ENCODE measurements at regions not wholly inside any gene's neighbourhood (a gene's known extent, or its start where the extent isn't known, plus 50 kb on each side); places are given as distances from the start of the nearest gene placed in this dataset.
A peak's percentile ranks its signal among the peaks of the same experiment; 100 is the strongest.

DNA sequence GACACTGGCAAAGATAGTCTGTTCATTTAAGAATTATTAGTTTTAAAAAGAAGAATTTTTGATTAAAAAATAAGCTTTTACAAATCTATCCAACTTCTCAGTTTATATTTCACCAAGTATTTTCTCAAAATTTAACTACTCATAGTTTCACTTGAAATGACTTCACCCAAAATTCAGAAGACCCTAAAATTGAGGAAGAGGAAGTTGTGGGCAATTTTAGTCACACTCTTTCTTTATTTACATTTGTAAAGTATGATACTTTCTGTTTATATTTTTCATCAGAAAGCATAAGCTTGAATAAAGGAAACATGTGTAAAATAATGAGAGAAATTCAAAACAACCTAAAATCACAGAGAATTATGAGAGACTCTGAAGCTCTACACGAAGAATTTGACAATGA lies 278.8 kb upstream of the MEIS1 start:
- H3K4me3 Mint-ChIP-seq = peak overlapping the region in 1 of 2 donors; percentile 63
- peaks cover 20% of the 10 kb centered on the region for H3K4me1 Mint-ChIP-seq
- Histone ChIP-seq H2AFZ (ENCODE audit: insufficient read depth, low read depth, low read length, poor library complexity, severe bottlenecking) (no peak overlapping the region), H3K4me3 (replicated peaks in 1 of 3; ENCODE audit: low read depth in 2 of 3, low read length in 3 of 3) (peak overlapping the region in 1 of 3 experiments; percentile 12), H3K4me2 (replicated peaks; ENCODE audit: extremely low read depth, low read length, poor library complexity, severe bottlenecking) (peak overlapping the region; percentile 45), H3K4me1 (ENCODE audit: control insufficient read depth in 1 of 2, insufficient read depth in 2 of 2, low read length in 2 of 2) (peaks cover 5 to 6% of the 10 kb centered on the region in 2 donors), H3K27ac (ENCODE audit: low read depth in 1 of 2, low read length in 2 of 2) (peak overlapping the region in 1 of 2 donors; percentile 39), H3K79me2 (ENCODE audit: insufficient read depth, low read length) (no peaks in the 10 kb centered on the region), H3K9me3 (replicated peaks in 1 of 2; ENCODE audit: control insufficient read depth in 1 of 2, insufficient read depth in 1 of 2, low read length in 2 of 2) (peaks cover 4 to 12% of the 10 kb centered on the region in 2 donors), H3K27me3 (ENCODE audit: control insufficient read depth in 2 of 2, insufficient read depth in 2 of 2, low read length in 2 of 2) (no peaks in the 10 kb centered on the region), H3K9ac (ENCODE audit: insufficient read depth, low read length, poor library complexity, severe bottlenecking) (no peak overlapping the region), H3K36me3 (replicated peaks in 1 of 2; ENCODE audit: control insufficient read depth in 1 of 2, insufficient read depth in 2 of 2, low read length in 2 of 2) (no peaks in the 10 kb centered on the region), H4K20me1 (ENCODE audit: insufficient read depth, low read length) (no peaks in the 10 kb centered on the region)
- peaks cover 12 to 31% (median 22%) of the 10 kb centered on the region in 7 donors for H3K9me3 Mint-ChIP-seq
- H3K27me3 Mint-ChIP-seq (ENCODE audit: low read depth in 3 of 3) = peaks cover 0 to 2% (median 0%) of the 10 kb centered on the region in 3 donors
- WGBS (ENCODE audit: insufficient coverage) = no CpG with 5 or more reads among the region's 1 CpG
- H3K36me3 Mint-ChIP-seq = no peaks in the 10 kb centered on the region
- no peak for TF ChIP-seq CTCF (IDR thresholded peaks at IDR 0.05)
- no peak for DNase-seq
- peak overlapping the region in 3 of 7 donors; percentile 16 to 67 (median 18) for H3K27ac Mint-ChIP-seq
- intact Hi-C loops (cut with micrococcal nuclease) = no loop called here

- Histone ChIP-seq H3K27me3 (ENCODE audit: control insufficient read depth in 2 of 2, insufficient read depth in 2 of 2, low read length in 2 of 2) (no peaks in the 10 kb centered on the region), H4K20me1 (ENCODE audit: insufficient read depth, low read length) (no peaks in the 10 kb centered on the region), H3K9me3 (replicated peaks in 1 of 2; ENCODE audit: control insufficient read depth in 1 of 2, insufficient read depth in 1 of 2, low read length in 2 of 2) (peaks cover 4 to 12% of the 10 kb centered on the region in 2 donors), H3K79me2 (ENCODE audit: insufficient read depth, low read length) (no peaks in the 10 kb centered on the region), H3K27ac (ENCODE audit: low read depth in 1 of 2, low read length in 2 of 2) (no peak overlapping the region), H3K36me3 (replicated peaks in 1 of 2; ENCODE audit: control insufficient read depth in 1 of 2, insufficient read depth in 2 of 2, low read length in 2 of 2) (no peaks in the 10 kb centered on the region), H3K4me3 (replicated peaks in 1 of 3; ENCODE audit: low read depth in 2 of 3, low read length in 3 of 3) (no peak overlapping the region), H2AFZ (ENCODE audit: insufficient read depth, low read depth, low read length, poor library complexity, severe bottlenecking) (no peak overlapping the region), H3K9ac (ENCODE audit: insufficient read depth, low read length, poor library complexity, severe bottlenecking) (no peak overlapping the region), H3K4me1 (ENCODE audit: control insufficient read depth in 1 of 2, insufficient read depth in 2 of 2, low read length in 2 of 2) (peaks cover 4 to 5% of the 10 kb centered on the region in 2 donors), H3K4me2 (replicated peaks; ENCODE audit: extremely low read depth, low read length, poor library complexity, severe bottlenecking) (no peak overlapping the region)
- H3K4me3 Mint-ChIP-seq = no peak overlapping the region
- TF ChIP-seq CTCF (IDR thresholded peaks at IDR 0.05) = no peak
- no peak overlapping the region for H3K27ac Mint-ChIP-seq
- no CpG with 5 or more reads among the region's 1 CpG for WGBS (ENCODE audit: insufficient coverage)
- H3K36me3 Mint-ChIP-seq = no peaks in the 10 kb centered on the region
- intact Hi-C loops (cut with micrococcal nuclease) = no loop called here
- DNase-seq = no peak
- peaks cover 13 to 32% (median 23%) of the 10 kb centered on the region in 7 donors for H3K9me3 Mint-ChIP-seq
- H3K4me1 Mint-ChIP-seq = peaks cover 16% of the 10 kb centered on the region
- peaks cover 0 to 2% (median 1%) of the 10 kb centered on the region in 3 donors for H3K27me3 Mint-ChIP-seq (ENCODE audit: low read depth in 3 of 3)
Observed at GRCh38 chr2:66153941-66154340, 281.0 kb upstream of the MEIS1 start.

All from CD14-positive monocyte (primary cell).